NCI-H774 (cell line): ENCODE measurements at regions not wholly inside any gene's neighbourhood (a gene's known extent, or its start where the extent isn't known, plus 50 kb on each side); places are given as distances from the start of the nearest gene placed in this dataset.

ENCODE experiments used
- DNase-seq: peaks from one replicate; lab custom pipeline; 2025; lab: John Stamatoyannopoulos, UW

- DNase-seq = no peak
Measured at GRCh38 chr6:149182262-149182661, 135.2 kb upstream of the TAB2 start.

GRCh38 chr6:149184523-149184922, 133.0 kb upstream of the TAB2 start:
- DNase-seq = no peak

DNA sequence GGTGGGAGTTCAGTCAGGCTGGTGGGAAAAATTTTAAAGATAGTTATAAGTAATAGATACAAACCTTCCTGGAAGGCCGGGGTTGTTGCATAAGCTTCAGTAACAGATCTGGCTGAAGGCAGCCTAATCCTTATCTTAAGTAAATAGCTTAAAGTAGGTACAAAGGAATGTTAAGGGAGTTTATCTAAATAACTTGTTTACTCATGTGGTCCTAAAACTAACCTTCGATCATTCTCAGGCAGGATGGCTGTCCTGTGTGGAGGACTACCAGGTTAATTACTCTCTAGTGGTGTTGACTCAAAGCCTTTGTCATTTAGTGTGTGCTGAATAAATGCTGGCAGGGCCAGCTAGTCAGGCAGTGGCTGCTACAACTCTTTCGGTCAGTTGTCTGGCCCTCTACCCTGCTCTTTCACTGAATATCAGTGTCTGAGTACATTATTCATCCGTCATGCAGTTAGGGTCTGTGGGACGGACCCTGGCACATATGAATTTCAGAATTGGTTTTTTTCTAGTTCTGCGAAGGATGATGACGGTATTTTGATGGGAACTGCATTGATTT, 131.6 kb upstream of the TAB2 start:
- DNase-seq = no peak

GRCh38 chr6:149186873-149187272, 130.6 kb upstream of the TAB2 start:
- no peak for DNase-seq

DNA sequence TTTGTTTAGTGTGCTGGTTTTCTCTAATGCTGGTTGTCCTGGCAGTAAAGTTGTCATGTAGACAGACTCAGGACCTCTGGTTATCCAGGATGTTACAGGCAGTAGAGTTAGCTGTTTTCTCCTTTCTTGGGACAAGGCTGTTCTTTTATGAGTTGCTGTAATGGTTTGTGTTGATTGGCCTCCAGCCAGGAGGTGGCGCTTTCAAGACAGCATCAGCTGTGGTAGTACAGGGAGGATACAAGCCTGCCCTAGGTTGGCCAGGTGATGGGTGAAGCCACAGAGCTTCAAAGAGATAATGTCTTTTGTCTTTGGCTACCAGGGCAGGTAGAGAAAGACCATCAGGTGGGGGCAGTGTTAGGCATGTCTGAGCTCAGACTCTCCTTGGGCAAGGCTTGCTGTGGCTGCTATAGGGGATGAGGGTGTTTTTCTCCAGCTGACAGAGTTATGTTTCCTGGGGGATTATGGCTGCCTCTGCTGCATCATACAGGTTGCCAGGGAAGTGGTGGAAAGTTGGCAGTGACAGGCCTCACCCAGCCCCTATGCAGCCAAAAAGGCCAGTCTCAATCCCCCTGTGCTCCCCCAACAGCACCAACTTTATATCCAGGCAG, 127.2 kb upstream of the TAB2 start:
- DNase-seq = no peak

- DNase-seq = no peak
Measured at GRCh38 chr6:149194820-149195558, 122.5 kb upstream of the TAB2 start.

- DNase-seq = no peak
Measured at GRCh38 chr6:149196091-149196490, 121.4 kb upstream of the TAB2 start.

DNA sequence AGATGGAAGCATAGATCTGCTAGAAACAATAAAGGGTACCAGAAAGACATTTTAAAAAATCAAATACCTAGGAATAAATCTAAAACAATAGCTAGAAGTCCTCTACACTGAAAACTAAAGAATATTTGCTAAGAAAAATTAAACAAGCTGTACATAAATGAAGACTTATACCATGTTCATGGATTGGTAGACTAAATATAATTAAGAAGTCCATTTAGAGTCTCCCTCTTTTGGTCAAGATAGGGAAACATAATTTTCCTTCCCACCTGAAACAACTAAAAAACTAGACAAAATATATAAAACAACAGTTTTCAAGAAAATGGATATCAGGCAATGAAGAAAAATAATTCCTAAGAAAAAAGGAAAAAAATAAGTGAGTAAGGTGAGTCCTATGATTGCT, 120.0 kb upstream of the TAB2 start:
- DNase-seq = no peak

GRCh38 chr6:149198265-149198664, 119.2 kb upstream of the TAB2 start:
- DNase-seq = no peak

GRCh38 chr6:149200282-149200945, 117.1 kb upstream of the TAB2 start:
- no peak for DNase-seq

DNA sequence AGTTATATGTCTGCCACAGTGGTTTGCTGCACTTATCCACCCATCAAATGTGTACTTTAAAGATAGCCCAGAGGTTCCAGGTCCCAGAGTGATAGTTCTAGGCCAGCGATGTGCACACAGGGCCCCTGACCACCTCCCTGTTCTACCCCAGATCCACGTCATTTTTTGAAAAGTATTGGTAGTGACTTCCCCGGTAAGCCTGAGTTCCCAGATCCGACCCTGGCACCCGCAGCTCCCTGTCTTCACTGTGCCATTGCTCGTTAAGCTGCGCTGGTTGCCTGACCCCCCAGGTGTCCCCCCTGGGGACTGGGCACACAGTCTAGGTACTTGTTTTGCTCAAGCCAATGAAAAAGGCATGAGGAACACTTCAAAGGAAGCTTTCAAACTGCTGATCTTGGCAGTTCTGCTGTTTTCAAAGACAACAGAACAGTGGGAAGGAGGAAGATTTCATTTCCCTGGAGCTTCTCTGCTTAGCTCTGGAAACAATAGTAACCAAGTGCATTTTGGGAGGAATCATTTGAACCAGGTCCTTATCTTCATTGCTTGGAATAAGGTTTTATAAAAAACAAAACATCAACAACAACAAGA, 116.3 kb upstream of the TAB2 start:
- DNase-seq = no peak

DNA sequence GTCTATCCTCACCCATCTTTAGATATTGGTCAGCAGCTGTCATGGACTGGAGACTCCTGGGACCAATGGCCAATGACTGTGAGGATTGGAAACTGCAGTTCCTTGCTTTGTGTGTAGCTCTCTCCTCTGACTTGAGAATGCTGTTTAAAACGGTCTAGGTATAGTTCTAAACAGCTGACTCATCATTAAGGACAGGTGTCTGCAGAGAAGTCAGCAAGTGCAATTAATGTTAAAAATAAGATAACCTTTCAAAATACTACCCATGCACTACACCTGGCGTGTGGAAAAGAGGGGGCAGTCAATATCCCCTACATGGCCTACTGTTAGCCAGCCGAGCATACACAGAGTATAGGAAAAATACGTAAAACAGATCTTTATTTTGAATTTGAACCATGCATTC, 115.4 kb upstream of the TAB2 start:
- DNase-seq = no peak

DNA sequence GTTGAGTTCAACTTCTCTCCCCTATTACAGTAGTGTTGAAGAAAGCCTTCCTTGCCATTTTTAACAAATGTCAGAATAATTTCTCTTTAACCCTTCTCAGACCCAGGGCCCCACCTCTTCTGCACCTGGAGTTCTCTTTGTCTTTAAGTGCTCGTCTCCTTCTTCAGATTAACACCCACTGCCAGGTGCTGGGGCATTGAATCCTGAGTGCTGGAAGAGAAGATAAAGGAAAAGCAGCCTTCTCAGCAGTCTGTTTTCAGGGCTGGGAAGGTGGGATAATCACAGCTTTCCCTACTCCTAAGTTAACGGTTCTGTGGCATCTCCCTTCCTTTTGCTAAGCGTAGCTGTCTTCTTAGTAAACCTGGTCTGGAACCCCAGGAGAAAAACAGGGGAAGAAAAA, 114.6 kb upstream of the TAB2 start:
- DNase-seq = no peak

DNA sequence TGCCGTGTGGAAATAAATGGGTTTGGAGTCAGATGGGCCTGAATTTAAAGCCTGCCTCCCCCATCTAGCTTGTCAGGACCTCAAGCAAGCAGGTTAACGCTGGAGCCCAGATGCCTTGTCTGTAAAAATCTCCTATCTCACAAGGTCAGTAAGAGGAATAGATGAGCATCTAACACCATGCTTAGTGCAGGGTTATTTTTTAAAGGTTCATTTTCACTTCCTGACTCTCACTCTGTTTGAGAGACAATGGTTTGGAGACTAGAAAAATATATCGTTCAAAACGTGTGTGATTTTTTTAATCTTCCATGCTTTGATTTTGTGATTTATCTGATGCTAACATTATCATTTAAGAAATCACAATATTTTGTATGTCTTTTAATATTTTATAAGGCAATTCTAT, 114.0 kb upstream of the TAB2 start:
- DNase-seq = no peak

DNA sequence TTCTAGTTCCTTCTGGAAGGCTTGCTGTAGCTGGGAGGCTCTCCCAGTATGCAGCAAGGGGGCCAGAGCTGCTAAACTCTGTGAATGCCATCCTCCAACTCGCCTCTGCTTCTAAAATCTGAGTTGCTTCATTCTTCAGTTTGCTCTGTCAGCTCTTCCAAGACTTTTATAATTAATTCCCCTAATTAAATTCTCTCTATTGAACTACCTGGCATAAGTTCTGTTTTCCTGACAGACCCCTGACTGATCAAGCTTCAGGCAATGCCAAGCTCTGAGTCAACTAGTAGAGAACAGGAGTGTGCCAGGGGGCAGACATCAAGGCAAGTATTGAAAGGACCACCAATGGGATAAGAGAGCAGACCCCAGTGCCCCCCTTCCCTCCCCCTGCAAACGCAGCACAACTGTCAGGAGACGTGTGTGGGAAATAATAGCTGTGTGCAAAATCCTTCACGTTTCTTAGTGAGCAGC, 109.3 kb upstream of the TAB2 start:
- DNase-seq = no peak

GRCh38 chr6:149209871-149210775, 107.4 kb upstream of the TAB2 start:
- no peak for DNase-seq

- DNase-seq = no peak
Measured at GRCh38 chr6:149211046-149211571, 106.4 kb upstream of the TAB2 start.

DNA sequence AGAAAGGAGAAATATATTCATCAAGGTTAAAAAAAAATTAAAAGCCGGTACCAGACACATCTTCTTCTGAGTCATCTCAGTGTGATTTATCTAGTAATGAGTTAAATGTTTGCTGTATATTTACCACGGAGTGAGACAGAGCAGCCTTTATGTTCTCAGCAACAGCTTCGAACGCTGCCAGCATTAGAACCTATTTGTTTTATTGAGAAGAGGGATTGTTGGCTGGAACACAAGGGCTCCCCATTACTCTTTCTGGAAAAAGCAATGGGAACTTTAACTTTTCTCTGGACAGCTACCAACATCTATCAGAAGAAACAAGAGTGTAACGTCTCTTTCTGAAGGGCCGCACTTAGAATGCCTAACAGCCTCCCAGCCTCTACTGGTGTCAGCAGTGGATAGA, 105.3 kb upstream of the TAB2 start:
- DNase-seq = no peak

- DNase-seq = no peak
Measured at GRCh38 chr6:149212892-149213801, 104.4 kb upstream of the TAB2 start.

DNA sequence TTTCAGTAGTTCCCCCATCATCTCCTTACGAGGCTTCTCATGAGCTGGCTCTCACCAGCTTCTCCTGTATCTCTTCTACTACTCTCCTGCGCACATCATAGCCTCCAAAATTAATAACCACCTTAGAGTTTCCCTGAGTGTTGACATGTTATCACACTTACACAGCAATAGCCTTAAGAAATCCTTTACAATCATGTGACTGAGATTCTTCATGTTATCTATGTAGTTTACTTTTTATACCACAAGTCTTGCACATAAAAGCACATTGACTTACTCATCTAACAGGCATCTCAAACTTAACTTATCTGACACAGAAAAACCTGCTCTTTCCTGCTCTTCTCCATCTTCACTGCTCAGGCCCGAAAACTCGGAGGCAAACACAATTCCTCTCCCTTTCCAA, 103.7 kb upstream of the TAB2 start:
- DNase-seq = no peak
